ENCODE measurements at regions not wholly inside any gene's neighbourhood (a gene's known extent, or its start where the extent isn't known, plus 50 kb on each side); places are given as distances from the start of the nearest gene placed in this dataset.

GRCh38 chr22:46084376-46084775, 66.0 kb upstream of the PPARA start:
- no peak for TF ChIP-seq CTCF (IDR thresholded peaks at IDR 0.05)
- TF ChIP-seq POLR2A (IDR thresholded peaks at IDR 0.05) = no peak
